HG02943 (cell line): ENCODE measurements at regions not wholly inside any gene's neighbourhood (a gene's known extent, or its start where the extent isn't known, plus 50 kb on each side); places are given as distances from the start of the nearest gene placed in this dataset.
"Not testable (repeated sequence)": the region's sequence is repeated elsewhere in the genome, so short reads cannot be mapped to it uniquely, and the experiment has no call there.

ENCODE experiments used
- ATAC-seq: cut with Tn5 transposase; IDR thresholded peaks from one replicate; pipeline ENCODE4 v1.9.1; 2021; ENCODE audit warnings: mild to moderate bottlenecking, low read depth, moderate library complexity; ENCODE audit not compliant: unreplicated experiment

DNA sequence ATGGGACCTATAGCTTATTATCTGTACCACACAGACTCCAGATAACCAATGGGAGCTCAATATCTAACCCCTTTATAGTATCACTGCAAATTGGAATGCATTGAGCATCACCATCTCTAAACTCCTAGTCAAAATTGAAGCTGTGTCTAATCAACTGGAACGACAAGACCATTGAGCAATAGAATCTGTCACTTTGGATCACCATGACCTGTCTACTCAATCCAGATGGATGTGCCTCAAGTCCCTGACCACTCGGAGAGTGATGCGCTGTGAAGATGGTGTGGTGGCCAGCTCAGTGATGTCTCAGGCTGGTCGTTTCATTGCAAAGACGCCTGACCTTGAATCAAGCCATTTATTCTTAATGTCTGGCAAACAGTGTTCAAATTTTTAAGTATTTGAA lies 160.5 kb downstream of the SEMA6D start:
- ATAC-seq, result no peak

DNA sequence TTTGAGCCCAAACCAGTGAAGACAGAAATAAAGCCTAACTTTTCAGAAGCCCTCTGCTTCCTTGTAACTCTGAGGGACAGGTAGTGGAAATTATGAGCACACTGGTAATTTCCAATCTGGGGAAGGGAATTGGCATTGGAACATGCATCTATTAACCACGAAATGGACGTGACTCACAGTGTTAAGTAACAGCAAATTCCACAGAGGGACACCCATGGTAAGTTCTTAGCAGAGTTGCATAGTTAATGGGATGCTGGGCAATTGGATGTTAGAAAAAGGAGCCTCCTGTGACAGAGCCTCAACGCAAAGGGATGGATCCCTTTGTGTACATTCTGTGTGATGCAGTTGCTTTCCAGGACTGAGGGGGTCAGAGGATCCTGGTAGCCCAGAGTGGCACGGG lies 168.6 kb downstream of the SEMA6D start:
- ATAC-seq, result no peak

DNA sequence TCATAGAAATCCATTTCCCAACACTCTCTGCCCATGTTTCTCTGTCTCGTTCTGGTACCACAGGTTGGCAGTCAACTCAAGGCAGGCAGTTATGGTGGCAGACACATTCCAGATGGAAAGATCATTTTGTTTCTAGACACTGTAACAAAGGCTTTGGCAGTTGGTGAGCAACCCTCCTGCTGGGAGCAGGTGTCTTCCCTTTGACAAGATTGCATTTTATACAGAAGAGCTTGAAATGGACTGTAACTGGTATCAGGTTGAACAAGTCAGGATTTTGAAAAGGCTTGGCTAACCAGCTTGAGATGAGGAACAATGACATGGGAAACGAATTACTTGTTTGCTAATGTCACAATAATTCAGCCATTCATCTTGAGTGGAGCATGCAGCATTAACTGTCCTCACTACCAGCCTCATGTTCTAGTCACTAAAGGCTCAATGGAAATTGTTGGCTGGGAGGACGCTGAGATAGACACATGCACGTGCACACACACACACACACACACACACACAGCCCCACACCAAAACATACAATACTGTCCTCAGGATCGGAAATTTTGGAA lies 170.0 kb downstream of the SEMA6D start:
- ATAC-seq, result no peak

DNA sequence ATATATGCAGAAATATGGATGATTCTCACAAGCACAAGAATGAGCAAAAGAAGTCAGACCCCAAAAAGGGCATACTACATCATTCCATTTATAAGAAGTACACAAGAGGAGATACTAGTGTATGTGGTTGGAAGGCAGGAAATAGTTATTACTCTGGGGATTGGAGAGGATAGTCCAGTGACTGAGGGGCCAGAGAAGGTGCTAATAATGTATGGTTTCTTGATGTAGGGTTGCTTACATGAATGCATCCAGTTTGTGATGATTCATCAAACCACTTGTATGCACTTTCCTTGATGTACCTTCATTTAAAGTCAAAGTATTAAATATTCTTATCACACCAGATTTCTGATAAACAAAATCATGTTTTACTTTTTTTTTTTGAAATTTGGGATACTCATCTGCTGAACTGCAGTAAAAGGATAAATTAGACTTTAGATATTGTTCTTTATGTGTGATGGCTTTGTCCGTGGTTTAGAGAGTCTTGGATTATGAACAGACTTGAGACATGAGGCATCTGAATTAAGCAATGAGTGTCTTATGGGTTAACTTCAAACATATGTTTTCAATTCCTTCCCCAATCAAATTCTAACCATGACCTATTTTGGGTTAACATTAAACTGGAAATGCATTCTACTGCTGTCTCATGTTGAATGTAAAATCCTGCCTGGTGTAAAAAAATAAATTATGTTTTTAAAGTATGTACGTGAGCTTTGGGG lies 171.2 kb downstream of the SEMA6D start:
- ATAC-seq, result no peak

DNA sequence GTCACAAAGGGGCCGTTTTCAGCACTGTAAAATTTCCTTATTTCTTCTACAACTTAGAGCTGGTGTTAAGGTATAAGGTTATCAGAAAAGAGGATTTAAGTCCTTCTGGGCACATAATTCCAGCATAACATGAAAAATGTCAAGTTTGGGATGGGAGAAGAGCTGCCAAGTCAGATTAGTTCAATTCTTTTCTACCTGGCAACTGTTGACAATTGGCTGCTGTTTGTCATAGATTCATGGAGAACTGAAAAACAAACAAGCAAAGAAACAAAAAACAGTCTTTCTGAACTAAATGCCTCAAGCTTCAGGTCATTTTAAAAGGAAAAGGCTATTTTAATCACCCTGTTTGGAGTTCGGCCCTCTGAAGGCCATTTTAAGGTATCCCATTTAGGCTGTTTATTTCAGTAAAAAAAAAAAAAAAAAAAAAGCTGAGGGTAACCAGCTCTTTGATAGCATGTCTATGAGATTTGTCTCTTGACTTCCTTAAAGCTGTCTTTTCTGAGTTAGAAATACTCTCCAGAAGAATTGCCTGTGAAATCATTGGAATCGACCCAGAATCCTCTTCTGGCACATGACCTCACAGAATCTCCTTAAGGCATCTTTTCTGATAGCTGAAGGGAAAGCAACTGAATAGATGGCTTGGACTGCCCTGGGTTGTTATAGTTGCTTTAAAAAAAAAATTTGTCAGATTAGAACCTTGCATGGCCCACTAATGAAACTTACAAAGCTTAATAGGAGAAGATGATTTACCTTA lies 173.3 kb downstream of the SEMA6D start:
- ATAC-seq, result no peak

DNA sequence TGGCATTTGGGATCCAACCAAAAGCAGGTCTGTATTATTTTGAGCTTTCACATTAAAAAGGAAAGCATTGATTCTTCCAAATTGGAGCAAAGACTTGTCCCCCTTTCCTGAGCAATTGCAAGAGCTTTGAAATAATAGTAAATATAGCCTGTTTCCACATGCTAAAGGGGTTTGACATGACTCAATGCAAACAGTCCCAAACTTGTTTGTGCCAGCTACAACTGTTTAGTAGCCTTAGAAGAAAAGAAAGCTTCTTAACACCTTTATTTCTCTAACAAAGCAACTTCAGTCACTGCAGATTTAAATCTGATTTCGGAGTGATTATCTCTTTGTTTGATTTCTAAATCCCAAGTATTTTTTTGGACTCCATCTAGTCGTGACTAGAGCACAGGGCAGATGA lies 180.2 kb downstream of the SEMA6D start:
- no peak for ATAC-seq

DNA sequence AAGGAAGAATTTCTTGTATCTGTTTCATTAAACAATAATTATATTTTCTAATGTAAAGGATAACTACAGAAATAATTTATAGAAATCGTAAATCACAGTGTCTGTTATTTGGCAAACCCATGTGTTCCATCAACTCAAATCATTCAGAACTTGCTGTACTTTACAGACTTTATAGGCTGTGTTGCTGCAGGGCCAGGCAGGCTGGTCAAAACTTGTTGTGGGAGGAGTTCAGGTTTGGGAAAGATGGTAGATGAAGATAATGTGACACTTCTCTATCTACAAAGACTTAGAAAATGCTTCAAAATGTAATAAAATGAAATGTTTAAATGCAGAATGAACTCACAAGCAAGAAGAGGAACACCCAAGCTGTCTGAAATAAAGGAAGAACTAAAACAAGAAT lies 183.4 kb downstream of the SEMA6D start:
- ATAC-seq, result no peak

DNA sequence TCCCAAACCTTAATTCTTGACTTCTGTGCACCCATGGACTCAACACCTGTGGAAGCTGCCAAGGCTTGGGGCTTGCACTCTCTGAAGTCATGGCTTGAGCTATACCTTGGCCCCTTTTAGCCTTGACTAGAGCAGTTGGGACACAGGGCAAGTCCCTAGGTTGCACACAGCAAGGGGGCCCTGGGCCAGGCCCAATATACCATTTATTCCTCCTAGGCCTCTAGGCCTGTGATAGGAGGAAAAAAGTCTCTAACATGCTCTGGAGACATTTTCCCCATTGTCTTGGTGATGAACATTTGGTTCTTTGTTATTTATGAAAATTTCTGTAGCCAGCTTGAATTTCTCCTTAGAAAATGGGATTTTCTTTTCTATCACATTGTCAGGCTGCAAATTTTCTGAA lies 186.1 kb downstream of the SEMA6D start:
- ATAC-seq, result no peak

DNA sequence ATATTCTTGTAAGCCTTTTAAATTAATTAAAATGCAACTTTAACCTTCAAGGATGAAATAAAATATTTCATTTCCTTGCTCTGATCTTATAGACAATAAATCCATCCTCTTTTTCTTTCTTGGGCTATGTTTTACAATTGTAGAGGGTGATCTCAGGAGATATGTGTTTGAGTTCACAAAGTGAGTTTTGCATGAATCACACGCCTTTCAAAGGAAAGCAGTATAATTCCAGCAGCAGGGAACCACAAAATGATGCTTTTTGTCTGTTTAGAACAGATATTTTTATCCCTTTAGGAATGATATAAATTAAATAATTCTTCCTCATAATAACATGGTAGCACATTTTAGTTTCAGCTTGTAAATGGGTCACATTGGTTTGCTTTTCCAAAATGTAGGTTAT lies 191.2 kb downstream of the SEMA6D start:
- ATAC-seq, result no peak

DNA sequence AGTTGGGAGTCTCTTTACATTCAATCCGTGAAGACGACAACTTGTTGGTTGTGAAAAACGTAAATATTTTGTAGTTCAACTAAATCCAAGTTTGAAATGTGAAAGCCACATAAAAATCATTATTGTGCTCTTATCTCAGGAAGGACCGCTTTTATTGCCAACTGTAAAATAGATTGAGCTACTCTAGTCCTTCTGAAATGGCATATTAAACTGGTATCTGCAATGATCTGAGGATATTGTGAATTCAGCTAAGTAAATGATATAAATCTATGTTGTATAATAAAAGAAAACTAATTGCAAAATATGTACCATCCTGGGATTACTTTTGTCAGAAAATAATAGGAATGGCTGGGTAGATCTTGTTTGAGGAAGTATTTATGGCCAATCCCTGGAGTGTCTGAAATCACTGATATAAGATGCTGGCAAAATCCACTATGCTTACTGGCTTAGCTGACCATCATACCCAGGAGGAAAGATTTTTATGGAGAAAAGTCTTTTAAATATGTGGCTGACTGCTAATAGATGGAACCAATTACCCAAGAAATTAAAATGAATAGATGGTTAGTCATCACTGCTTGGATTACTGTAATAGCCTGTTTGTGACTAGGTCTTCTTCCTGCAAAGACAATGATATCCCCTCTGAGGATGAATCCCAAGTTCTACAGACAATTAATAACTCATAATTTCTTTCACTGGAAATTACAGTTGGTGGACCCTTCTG lies 191.8 kb downstream of the SEMA6D start:
- ATAC-seq, result no peak

DNA sequence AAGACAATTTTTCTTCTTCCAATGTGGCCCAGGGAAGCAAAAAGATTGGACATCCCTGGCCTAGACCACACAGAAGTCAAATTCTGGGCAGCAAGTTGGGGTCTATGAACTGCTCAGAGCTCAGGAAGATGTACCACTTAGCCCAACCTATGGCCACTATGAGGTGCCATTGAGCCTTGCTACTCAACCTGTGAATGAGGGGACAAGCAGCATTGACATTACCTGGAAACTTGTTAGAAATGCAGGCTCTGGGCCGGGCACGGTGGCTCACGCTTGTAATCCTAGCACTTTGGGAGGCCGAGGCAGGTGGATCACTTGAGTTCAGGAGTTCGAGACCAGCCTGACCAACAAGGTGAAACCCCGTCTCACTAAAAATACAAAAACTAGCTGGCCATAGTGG lies 195.6 kb downstream of the SEMA6D start:
- not testable (repeated sequence) for ATAC-seq

DNA sequence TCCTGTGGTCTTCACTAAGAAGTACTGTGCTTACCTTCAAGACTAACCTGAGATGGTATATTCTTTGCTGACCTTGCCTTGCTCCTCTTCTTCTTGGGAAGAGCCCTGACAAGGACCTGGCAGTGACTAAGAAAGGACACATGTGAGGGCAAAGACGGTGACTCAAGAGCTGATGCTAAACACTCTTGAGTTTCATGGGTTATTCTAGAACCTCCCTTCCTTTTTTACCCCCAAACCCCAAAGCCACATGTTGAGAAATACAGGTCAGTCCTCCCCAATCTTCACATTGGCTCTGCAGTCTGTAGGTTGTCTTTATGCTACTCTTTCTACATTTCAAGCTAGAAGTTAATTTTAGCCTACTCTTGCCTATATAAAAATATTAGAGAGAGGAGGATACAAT lies 200.6 kb downstream of the SEMA6D start:
- no peak for ATAC-seq

DNA sequence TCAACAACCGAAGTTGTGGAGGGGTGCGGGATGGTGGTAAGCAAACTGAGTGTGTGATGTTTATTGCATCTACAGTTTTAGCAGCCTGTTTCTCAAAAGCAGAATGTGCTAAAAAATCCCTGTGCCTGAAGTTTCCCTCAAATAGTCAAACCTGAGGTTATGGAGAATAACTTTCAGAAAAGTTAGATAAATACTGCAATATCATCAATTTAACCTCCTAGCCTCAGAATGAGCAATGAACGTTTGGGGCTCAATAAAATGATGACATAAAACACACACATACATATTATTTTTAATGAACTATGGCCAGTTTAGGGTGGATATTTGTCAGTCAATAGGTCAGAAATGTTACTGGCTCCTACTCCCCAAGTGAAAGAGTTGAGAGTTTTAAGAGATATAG lies 201.6 kb downstream of the SEMA6D start:
- ATAC-seq, result no peak

DNA sequence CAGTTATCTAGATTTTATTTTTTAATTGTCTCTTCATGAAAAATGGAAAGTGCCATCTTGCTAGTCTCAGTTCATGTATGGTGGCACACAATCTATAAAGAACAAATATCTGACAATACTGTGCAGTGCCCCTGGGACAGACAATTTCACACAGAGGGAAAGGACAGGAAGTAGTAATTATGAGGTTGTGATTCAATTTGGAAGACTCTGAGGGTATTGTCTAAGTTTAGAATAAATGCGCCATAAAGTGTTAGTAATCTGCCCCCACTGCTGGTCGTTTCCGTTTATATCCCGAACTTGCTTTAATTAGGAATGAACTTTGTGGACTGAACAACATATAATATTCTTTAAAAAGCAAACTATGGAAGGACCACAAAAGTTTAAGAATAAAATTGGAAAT lies 196.4 kb upstream of the SLC24A5 start:
- ATAC-seq, result no peak

DNA sequence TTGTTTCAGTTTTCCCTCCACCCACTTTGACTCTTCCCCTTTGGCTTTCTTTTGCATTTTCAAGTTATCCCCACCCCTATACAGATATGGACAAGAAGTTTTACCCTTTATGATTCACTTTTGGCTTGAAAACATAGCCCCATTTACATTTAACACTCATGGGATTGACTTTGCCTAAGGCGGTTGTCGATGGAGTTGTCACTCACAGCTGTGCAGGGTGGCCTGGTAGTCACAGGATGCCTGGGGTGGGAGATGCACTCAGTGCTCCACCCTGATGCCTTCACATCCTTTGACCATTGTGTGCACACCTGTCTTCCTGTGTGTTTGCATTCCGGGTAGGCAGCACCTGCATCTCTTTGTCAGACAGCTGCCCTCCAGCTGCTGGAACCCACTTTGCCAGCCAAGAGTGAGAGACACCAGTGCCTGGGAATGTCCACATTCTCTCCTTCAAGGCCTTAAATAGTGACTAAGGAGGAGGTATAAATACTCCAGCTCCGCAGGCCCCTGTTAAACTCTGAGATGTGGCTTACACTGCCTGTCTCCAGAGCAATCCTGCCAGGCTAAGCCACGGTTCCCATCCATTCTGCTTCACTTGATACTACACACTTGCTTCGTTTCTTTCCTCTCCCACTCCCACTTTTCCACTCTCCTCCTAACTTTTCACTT lies 191.5 kb upstream of the SLC24A5 start:
- ATAC-seq, result no peak

DNA sequence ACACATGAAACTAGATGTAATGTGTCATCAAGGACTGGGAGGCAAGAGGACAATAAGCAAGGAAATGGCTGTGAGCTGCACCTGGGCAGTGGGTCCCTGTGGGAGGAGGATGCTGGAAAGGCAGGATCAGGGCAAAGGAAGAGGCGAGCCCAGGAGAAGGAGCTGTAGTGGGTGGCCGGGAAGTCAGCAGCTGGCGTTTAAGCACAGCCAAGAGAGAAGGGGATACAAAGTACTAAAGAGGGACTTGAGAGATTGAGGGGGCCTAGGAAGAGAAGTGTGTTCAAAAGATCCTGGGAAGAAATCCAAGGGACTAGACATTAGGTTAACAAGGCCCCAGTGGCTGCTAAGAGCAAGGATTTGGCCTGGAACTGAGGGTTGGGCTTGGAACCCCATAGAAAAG lies 188.5 kb upstream of the SLC24A5 start:
- ATAC-seq, result no peak

DNA sequence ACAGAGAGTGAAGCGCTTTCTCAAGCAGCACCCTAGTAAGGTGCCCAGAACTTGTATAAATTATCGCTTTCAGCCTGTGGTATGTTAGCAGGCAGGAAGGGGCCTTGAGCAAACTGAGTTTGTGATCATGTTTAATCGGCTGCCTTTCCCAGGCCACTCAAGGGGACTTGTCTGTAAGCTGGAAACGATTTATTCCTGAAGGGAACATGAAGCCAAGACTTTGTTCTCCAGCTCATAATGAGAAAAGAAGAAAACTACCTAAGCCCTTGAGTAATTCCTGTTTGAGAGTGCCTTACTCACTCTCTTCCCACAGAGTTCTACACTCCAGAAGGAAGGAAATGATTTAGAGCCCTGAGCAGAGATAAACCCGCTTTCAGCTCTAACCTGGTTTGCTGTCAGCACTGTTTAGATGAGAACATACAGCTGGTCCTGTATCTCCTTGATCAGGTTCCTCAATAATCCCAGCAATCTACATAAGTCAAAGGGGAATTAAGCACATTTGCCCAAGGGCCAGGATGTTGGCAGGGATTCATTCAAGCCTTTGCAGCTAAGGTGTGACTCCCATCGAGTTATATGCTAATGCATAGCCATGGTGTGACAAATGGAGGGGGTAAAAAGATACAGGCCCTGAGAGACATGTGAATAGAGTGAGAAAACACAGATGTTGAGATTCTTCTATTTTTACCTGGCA lies 187.7 kb upstream of the SLC24A5 start:
- ATAC-seq, result no peak

DNA sequence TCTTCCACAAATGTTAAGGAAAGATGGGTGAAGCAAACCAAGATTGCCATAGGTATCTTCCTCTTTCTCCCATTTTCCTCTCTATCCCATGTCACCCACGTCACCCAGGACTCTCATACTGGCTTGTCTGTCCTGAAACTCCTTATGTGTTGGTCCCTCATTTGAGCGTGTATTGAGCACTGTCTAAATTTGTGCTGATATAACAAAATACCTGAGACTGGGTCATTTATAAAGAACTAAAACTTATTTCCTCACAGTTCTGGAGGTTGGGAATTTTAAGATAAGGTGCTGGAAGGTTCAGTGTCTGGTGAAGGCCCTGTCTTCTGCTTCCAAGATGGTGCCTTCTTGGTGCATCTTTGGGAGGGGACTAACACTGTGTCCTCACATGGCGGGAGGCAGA lies 186.9 kb upstream of the SLC24A5 start:
- ATAC-seq, result no peak

DNA sequence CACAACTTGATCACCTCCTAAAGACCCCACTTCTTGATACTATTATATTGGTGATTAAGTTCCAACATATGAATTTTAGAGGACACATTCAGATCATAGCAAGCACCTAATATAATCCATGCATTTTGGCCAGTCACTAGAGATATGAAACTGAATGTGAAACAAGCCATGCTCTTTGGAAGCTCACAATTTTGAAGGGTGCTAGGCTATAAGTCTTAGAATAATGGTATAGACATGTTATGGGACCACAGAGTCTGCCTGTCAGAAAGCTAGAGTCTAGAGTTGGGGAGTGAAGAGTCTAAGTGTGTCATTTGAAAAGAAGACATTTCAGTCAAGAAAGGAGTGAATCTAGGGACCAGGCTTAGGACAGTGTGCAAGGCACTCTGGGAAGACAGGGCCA lies 186.4 kb upstream of the SLC24A5 start:
- ATAC-seq, result no peak

DNA sequence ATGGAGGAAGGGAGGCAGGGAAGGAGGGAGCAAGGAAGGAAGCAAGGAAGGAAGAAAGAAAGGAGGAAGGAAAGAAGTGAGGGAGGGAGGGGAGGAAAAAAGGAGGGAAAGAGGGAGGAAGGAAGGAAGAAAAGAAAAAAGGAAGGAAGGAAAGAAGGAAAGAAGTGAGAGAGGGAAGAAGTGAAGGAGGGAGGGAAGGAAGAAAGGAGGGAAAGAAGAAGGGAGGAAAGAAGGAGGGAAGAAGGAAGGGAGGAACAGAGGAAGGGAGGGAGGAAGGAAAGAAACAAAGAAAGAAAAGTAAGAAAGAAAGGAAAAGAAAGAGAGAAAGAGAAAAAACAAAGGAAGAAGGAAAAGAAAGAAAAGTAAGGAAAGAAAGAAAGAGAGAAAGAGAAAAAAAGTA lies 183.0 kb upstream of the SLC24A5 start:
- ATAC-seq, result no peak
